HG02678 (cell line): ENCODE measurements at regions not wholly inside any gene's neighbourhood (a gene's known extent, or its start where the extent isn't known, plus 50 kb on each side); places are given as distances from the start of the nearest gene placed in this dataset.
"Not testable (repeated sequence)": the region's sequence is repeated elsewhere in the genome, so short reads cannot be mapped to it uniquely, and the experiment has no call there.

ENCODE experiments used
- ATAC-seq: cut with Tn5 transposase; IDR thresholded peaks from one replicate; pipeline ENCODE4 v1.9.1; 2021; ENCODE audit warnings: mild to moderate bottlenecking, moderate library complexity; ENCODE audit not compliant: unreplicated experiment

DNA sequence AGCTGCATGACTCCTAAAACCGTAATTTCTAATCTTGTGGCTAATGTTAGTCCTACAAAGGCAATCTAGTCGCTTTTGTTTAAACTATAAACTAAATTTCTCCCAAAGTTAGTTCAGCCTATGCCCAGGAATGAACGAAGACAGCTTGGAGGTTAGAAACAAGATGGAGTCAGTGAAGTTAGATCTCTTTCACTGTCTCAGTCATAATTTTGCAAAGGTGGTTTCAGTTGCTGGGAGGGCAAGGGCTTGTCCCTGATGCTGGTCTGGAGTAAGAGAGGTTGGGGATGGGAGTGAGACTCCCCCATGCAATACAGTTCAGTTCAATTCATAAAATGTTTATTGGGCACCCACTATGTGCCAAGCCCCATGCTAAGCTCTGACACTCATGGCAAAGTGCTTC, 362.1 kb downstream of the TYW1 start:
- ATAC-seq = not testable (repeated sequence)

GRCh38 chr7:67359900-67360299, 363.3 kb downstream of the TYW1 start:
- ATAC-seq = no peak

- ATAC-seq = no peak
Observed at GRCh38 chr7:67361150-67361549, 364.5 kb downstream of the TYW1 start.

DNA sequence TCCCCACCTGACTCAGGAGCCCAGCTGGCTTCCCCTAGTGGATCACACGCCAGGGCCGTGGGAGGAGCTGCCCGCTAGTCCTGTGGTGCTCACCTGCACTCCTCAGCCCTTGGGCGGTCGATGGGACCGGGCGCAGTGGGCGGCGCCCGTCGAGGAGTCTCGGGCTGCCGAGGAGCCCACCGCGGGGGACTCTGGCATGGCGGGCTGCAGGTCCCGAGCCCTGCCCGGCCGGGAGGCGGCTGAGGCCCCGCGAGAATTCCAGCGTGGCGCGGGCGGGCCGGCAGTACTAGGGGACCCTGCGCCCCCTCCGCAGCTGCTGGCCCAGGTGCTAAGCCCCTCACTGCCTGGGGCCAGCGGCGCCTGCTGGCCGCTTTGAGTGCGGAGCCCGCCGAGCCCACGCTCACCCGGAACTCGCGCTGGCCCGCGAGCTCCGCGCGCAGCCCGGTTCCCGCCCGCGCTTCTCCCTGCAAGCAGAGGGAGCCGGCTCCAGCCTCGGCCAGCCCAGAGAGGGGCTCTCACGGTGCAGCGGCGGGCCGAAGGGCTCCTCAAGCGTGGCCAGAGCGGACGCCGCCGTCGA, 367.9 kb downstream of the TYW1 start:
- no peak for ATAC-seq

DNA sequence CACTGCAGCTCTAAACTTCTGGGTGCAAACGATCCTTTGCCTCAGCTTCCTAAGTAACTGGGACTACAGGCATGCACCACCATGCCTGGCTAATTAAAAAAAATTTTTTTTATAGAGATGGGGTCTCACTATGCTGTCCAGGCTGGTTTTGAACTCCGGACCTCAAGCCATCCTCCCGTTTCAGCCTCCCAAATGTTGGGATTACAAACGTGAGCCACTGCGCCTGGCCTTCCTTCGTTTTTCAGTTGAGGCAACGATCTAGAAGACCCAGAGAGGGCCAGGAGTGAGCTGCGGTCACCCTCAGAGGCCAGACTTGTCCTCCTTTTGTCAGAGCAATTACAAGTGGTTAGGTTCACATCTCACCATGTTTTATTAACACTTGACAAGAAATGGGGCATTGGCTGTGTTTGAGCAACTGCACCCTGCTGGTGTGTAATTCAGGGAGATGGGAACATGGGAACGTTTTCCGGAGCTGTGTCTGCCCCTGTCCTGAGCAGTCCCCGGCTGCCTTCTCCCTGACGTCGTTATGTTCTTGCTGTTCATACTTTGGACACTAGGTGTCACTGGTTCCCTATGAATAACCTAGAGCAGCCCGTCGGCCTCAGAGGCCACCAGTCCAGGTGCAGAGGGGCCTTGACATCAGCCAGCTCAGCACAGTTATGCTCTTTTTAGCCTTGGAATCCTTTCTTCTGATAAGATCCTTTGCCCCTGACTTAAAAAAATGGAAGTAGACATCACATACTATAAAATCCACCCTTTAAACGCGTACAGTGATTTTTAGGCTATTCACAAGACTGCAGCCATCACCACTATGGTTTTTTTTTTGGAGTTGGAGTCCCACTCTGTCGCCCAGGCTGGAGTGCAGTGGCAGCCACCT, 375.0 kb downstream of the TYW1 start:
- peak; percentile 95 for ATAC-seq

DNA sequence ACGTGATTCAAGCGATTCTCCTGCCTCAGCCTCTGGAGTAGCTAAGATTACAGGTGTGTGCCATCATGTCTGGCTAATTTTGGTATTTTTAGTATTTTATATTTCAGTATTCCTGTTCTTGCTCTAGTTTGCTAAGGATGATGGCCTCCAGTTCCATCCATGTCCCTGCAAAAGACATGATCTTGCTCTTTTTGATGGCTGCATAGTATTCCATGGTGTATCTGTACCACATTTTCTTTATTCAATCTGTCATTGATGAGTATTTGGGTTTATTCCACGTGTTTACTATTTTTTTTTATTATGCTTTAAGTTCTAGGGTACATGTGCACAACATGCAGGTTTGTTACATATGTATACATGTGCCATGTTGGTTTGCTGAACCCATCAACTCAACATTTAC, 376.8 kb downstream of the TYW1 start:
- ATAC-seq = not testable (repeated sequence)

GRCh38 chr7:67375427-67375826, 378.8 kb downstream of the TYW1 start:
- ATAC-seq = no peak

GRCh38 chr7:67377939-67378862, 381.6 kb downstream of the TYW1 start:
- ATAC-seq = peak; percentile 93

DNA sequence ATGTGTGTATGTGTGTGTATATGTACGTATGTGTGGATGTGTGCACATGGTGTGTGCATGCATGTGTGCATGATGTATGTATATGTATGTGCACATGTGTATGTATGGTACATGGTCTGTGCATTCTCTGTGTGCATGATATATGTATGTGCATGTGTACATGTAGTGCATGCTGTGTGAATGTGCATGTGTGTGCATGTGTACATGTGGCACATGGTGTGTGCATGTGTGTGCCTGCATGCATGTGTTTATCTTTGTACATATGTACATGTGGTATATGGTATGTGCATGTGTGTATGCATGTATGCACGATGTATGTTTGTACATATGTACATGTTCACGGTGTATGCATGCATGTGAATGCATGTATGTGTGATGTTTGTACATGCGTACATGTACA, 383.7 kb downstream of the TYW1 start:
- no peak for ATAC-seq

DNA sequence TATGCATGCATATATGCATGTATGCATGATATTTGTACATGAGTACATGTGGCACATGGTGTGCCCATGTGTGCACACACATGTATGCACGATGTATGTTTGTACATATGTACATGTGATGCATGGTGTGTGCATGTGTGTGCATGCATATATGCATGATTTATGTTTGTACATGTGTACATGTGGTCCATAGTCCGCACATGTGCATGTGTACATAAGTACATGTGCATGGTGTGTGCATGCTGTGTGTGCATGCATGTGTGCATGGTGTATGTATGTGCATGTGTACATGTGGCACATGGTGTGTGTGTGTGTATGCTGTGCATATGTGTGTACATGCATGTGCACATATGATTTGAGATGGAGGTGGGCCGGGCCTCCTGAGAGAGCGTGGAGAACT, 384.2 kb downstream of the TYW1 start:
- no peak for ATAC-seq

- ATAC-seq = no peak
Observed at GRCh38 chr7:67387851-67388250, 391.2 kb downstream of the TYW1 start.

DNA sequence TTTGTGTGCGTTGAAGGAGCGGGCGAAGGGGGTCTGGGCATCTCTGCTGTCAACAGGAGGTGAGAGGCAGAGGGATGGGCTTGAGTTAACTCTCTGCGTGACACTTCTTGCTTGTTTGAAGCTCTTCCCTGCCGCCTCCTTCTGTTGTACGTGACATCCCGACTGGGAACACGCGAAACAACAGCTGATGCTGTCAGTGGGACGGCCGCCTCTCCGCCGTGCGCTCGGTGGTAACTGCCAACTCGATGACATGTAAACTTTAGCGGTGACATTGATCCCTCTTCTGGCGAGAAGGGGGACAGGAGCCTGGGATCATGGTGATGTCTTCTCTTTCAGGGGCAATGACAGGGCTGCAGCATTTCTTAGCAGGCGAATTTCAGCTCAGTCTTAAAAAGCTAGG, 394.5 kb downstream of the TYW1 start:
- no peak for ATAC-seq

DNA sequence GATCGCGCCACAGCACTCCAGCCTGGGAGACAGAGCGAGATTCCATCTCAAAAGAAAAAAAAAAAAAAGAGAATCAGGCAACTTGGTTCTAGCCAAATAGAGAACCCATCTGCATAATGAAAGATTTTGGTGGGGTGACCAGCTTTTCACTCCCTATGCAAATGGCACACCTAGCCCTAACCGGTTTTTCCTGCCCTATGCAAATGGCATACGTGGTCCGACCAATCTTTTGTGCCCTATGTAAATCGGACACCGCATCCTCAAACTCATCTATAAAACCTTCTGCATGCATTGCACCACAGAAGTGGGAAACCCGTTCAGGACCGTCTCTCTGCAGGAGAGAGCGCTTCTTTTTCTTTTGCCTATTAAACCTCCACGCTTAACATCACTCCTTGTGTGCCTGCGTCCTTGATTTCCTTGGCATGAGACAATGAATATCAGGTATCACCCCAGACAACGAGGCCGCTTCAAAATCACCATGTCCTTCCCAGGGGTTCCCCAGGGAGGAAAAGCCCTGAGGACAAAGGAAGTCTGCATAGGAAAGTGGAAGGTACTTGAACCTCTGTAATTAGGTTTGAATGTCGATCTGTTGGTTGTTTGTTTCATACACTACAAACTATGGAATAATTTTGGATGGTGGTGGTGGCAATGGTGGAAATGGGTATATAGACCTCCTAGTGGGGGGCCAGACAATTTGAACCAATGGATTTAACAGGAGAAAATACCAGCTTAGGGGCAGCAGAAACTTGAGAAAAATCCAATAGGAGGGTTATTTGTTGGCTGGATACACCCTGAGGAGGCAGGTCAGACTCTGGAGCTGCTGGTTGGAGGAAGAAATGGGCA, 396.2 kb downstream of the TYW1 start:
- ATAC-seq = no peak

- no peak for ATAC-seq
Observed at GRCh38 chr7:67393903-67394302, 397.3 kb downstream of the TYW1 start.

DNA sequence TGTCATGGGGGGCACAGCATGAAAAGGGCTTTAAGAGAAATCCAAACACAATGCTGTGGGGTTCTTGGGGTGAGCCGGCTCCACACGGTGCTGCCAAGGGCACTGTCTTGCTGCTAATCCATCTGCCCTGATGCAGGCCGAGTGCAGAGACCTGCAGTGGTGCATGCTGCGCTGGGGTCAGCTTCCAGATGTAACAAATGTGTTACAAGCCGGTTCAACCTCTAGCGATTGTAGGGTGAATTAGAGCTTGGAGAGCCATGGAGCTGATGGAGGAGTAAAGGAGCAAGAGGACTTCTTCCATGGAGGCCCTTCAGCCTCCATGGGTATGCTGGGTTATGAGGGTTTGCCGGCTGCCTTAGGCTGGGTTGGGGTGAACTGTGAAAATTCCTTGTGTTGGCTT, 402.3 kb downstream of the TYW1 start:
- no peak for ATAC-seq

DNA sequence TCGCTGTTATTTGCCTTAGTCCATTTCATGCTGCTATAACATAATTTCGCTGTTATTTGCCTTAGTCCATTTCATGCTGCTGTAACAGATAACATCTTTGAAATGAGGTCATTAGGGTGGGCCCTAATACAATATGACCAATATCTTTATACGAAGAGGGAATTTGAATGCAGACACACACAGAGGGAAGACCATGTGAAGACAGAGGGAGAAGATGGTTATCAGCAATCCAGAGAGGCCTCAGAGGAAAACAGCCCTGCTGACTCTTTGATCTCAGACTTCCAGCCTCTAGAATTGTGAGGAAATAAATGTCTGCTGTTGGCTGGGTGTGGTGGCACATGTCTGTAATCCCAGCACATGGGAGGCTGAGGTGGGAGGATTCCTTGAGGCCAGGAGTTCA, 404.9 kb downstream of the TYW1 start:
- ATAC-seq = no peak

- ATAC-seq = no peak
Observed at GRCh38 chr7:67402280-67402679, 405.6 kb downstream of the TYW1 start.

- ATAC-seq = no peak
Observed at GRCh38 chr7:67406976-67407375, 410.3 kb downstream of the TYW1 start.

- no peak for ATAC-seq
Observed at GRCh38 chr7:67407392-67408071, 410.9 kb downstream of the TYW1 start.

DNA sequence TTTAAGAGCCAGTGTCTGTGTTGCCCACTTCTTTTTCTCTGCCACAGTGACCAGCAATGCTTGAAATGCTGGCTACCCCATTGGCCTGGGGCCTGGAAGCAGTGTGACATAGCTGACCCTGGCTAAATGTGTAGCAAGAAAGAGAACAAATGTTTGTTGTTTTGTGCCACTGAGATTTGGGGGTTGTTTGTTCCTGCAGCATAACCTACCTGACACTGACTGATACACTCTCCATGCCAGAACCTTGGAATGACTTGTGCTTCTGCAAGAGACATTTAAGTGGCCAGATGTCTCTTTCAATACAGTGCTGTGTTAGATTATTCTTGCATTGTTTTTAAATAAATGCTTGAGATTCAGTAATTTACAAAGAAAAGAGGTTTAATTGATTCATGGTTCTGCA, 411.5 kb downstream of the TYW1 start:
- ATAC-seq = no peak
